ENCODE measurements at regions not wholly inside any gene's neighbourhood (a gene's known extent, or its start where the extent isn't known, plus 50 kb on each side); places are given as distances from the start of the nearest gene placed in this dataset.

DNA sequence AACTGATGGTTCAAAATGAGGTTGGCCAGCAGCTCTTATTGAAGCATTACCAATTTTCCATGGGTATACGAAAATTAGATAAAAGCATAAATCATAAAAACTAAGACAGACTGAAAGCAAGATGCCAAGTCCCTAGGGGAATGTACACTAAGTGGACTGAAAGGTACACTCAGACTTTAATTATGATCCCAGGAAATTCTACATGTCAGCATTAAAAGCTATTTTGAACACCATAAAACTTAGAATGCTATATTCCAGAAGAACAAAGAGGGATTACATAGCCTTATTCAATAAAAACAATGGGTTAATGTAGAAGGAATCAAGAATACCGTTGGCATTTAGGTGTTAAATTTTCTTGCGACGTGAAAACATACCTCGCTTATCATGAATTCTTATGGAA is 558.5 kb downstream of the LRRIQ3 start:
- no peak for TF ChIP-seq POLR2A (IDR thresholded peaks at IDR 0.05)
- TF ChIP-seq, protein P1, sequence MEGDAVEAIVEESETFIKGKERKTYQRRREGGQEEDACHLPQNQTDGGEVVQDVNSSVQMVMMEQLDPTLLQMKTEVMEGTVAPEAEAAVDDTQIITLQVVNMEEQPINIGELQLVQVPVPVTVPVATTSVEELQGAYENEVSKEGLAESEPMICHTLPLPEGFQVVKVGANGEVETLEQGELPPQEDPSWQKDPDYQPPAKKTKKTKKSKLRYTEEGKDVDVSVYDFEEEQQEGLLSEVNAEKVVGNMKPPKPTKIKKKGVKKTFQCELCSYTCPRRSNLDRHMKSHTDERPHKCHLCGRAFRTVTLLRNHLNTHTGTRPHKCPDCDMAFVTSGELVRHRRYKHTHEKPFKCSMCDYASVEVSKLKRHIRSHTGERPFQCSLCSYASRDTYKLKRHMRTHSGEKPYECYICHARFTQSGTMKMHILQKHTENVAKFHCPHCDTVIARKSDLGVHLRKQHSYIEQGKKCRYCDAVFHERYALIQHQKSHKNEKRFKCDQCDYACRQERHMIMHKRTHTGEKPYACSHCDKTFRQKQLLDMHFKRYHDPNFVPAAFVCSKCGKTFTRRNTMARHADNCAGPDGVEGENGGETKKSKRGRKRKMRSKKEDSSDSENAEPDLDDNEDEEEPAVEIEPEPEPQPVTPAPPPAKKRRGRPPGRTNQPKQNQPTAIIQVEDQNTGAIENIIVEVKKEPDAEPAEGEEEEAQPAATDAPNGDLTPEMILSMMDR (IDR thresholded peaks at IDR 0.05): no peak

All from body of pancreas (tissue), 4 donors.